Activated CD4-positive, alpha-beta memory T cell treated with anti-CD3 and anti-CD28 coated beads, Interleukin-2, amount 10 ng/mL, durations not matched to agents 7 days and 5 days (primary cell): ENCODE measurements at regions not wholly inside any gene's neighbourhood (a gene's known extent, or its start where the extent isn't known, plus 50 kb on each side); places are given as distances from the start of the nearest gene placed in this dataset.

Source experiments
- CTCF ChIA-PET: fragments of 350-600 bp; sonication (Branson Sonifier 250); formaldehyde crosslinking; loops from one replicate; lab custom pipeline; 2021; ENCODE audit warnings: antibody characterized with exemption, inconsistent platforms; lab: Charles Lee
- POLR2A ChIA-PET: fragments of 350-600 bp; sonication (Branson Sonifier 250); formaldehyde crosslinking; loops from one replicate; lab custom pipeline; 2021; ENCODE audit warnings: antibody characterized with exemption; lab: Charles Lee
- DNase-seq: peaks from one replicate; pipeline ENCODE4 v3.0.0-alpha.2; 2020
- H3K27ac Mint-ChIP-seq: one replicate; pipeline ENCODE4 v1.8.0; 2021; ENCODE audit warnings: mild to moderate bottlenecking, mixed read lengths
- H3K27me3 Mint-ChIP-seq: one replicate; pipeline ENCODE4 v1.8.0; 2021; ENCODE audit warnings: mixed read lengths
- H3K36me3 Mint-ChIP-seq: one replicate; pipeline ENCODE4 v1.8.0; 2021; ENCODE audit warnings: low read depth, mixed read lengths
- H3K4me1 Mint-ChIP-seq: one replicate; pipeline ENCODE4 v1.8.0; 2021; ENCODE audit warnings: mixed read lengths
- H3K4me3 Mint-ChIP-seq: one replicate; pipeline ENCODE4 v1.8.0; 2021; ENCODE audit warnings: mild to moderate bottlenecking, mixed read lengths
- H3K9me3 Mint-ChIP-seq: one replicate; pipeline ENCODE4 v1.8.0; 2021; ENCODE audit warnings: mixed read lengths

GRCh38 chr7:22653951-22654350 lies 73.0 kb upstream of the IL6 start:
- no peak for DNase-seq
- CTCF ChIA-PET, result no interaction called here
- peaks cover 3% of the 10 kb centered on the region for H3K4me1 Mint-ChIP-seq

GRCh38 chr7:22651534-22652243 lies 75.3 kb upstream of the IL6 start:
- peaks cover 5% of the 10 kb centered on the region for H3K4me1 Mint-ChIP-seq
- peaks cover 35% of the 10 kb centered on the region for H3K27me3 Mint-ChIP-seq
- CTCF ChIA-PET, result interaction anchor here (0.7 kb wide), 1 partner anchor 72 kb away, joined by 3 read pairs; no protein-coding TSS in a partner anchor
- DNase-seq, result no peak
- peaks cover 25% of the 10 kb centered on the region for H3K9me3 Mint-ChIP-seq
- no peak overlapping the region for H3K4me3 Mint-ChIP-seq
- peaks cover 12% of the 10 kb centered on the region for H3K36me3 Mint-ChIP-seq
- POLR2A ChIA-PET, result no interaction called here
- no peak overlapping the region for H3K27ac Mint-ChIP-seq

More at GRCh38 chr7:22653951-22654350, 73.0 kb upstream of the IL6 start:
- peaks cover 3% of the 10 kb centered on the region for H3K36me3 Mint-ChIP-seq
- peaks cover 10% of the 10 kb centered on the region for H3K9me3 Mint-ChIP-seq
- peaks cover 40% of the 10 kb centered on the region for H3K27me3 Mint-ChIP-seq
- H3K4me3 Mint-ChIP-seq, result no peak overlapping the region
- POLR2A ChIA-PET, result no interaction called here
- H3K27ac Mint-ChIP-seq, result no peak overlapping the region

- DNase-seq, result no peak
- Mint-ChIP-seq H3K36me3 (peaks cover 16% of the 10 kb centered on the region), H3K9me3 (peaks cover 31% of the 10 kb centered on the region), H3K27ac (no peak overlapping the region), H3K4me1 (peaks cover 5% of the 10 kb centered on the region), H3K27me3 (peaks cover 35% of the 10 kb centered on the region), H3K4me3 (no peak overlapping the region)
- ChIA-PET POLR2A (no interaction called here), CTCF (no interaction called here)
These were observed 76.0 kb upstream of the IL6 start for GRCh38 chr7:22651036-22651435.

DNA sequence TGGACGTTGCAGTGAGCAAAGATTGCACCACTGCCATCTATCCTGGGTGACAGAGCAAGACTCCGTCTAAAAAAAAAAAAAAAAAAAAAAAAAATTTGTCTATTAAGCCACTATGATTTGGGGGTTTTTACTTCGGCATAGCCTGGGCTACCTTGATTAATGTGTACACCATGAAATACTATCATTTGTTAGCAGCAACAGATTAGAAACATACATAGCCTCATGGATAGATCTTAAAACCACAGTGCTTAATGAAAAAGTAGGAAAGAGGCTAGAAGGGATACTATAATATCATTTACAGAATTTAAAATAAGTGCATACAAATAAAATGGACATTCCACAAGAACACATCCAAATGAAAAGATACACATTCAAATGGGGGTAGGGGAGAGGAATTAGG lies 77.3 kb upstream of the IL6 start:
- Mint-ChIP-seq H3K9me3 (peaks cover 41% of the 10 kb centered on the region), H3K27ac (no peak overlapping the region), H3K27me3 (peaks cover 35% of the 10 kb centered on the region), H3K36me3 (peaks cover 24% of the 10 kb centered on the region), H3K4me1 (peaks cover 5% of the 10 kb centered on the region), H3K4me3 (no peak overlapping the region)
- POLR2A ChIA-PET, result no interaction called here
- CTCF ChIA-PET, result no interaction called here
- no peak for DNase-seq

DNA sequence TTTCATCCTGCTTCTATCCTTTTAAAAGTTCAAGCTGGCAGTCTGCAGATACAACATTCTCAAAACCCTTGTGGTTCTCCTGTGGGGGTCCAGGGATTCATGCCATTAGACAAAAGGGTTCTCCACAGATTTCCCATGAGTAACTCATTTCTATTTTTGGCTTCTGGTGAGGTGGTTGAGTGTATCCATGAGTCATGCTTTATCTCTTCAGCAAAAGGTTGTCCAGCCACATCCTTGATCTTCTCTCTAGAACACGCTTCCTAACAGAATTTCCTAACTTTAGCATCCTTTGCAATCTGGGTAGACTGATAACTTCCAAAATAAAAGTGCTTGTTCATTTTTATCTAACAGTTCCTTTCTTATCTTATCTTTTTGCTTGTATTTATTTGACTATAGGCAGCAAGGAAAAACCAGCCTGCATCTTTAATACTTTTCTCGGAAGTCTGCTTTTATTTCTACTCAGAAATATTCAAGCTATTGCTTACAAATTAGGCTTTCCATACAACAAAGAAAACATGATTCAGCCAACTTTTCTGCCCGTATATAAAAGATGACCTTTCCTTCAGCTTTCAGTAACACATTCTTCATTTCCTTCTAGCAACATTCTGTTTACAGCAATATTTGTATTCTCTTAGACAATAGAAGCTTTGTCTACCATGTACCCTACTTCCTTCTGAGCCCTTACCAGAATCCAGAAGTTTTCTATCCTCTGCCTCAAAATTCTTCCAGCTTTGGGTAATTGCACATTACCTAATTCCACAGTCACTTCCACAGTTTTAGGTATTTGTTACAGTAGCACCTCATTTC lies 79.3 kb upstream of the IL6 start:
- H3K36me3 Mint-ChIP-seq, result peaks cover 37% of the 10 kb centered on the region

DNA sequence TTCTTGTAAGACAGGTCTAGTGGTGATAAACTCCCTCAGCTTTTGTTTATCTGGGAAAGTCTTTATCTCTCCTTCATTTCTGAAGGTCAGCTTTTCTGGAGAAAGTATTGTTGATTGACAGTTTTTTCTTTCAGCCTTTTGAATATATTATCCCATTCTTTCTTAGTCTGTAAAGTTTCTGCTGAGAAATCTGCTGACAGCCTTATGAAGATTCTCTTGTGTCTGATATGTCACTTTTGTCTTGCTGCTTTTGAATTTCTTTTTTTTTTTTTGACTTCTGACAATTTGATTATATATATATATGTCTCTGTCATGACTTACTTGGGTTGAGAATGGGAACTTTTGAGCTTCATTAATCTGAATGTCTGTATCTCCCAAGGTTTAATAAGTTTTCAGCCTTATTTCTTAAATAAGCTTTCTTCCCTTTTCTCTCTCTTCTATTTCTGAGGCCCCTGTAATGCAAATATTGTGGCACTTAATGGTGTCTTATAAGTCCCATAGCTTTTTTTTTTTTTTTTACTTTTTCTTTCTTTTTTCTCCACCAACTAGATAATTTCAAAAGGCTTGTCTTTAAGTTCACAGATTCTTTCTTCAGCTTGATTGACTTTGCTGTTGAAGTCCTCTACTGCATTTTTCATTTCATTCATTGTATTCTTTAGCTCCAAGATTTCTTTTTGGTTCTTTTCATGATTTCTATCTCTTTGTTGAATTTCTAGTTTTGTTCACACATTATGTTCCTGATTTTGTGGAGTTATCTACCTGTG lies 81.4 kb upstream of the IL6 start:
- Mint-ChIP-seq H3K27ac (no peak overlapping the region), H3K27me3 (peaks cover 46% of the 10 kb centered on the region), H3K4me3 (no peak overlapping the region), H3K36me3 (peaks cover 45% of the 10 kb centered on the region), H3K9me3 (peaks cover 53% of the 10 kb centered on the region), H3K4me1 (peaks cover 15% of the 10 kb centered on the region)
- ChIA-PET CTCF (interaction anchor here (0.6 to 1.2 kb wide), 2 partner anchors 82 to 440 kb away, joined by 4 read pairs; no protein-coding TSS in a partner anchor), POLR2A (no interaction called here)
- DNase-seq, result no peak

More for the DNA sequence above, 79.3 kb upstream of the IL6 start:
- ChIA-PET CTCF (no interaction called here), POLR2A (no interaction called here)
- Mint-ChIP-seq H3K4me1 (peaks cover 5% of the 10 kb centered on the region), H3K27me3 (peaks cover 42% of the 10 kb centered on the region), H3K9me3 (peaks cover 53% of the 10 kb centered on the region), H3K4me3 (no peak overlapping the region), H3K27ac (no peak overlapping the region)
- no peak for DNase-seq

- H3K4me1 Mint-ChIP-seq, result peaks cover 22% of the 10 kb centered on the region
- H3K9me3 Mint-ChIP-seq, result peaks cover 46% of the 10 kb centered on the region
- DNase-seq, result no peak
- peaks cover 45% of the 10 kb centered on the region for H3K36me3 Mint-ChIP-seq
- ChIA-PET POLR2A (no interaction called here), CTCF (no interaction called here)
- H3K4me3 Mint-ChIP-seq, result no peak overlapping the region
- no peak overlapping the region for H3K27ac Mint-ChIP-seq
- H3K27me3 Mint-ChIP-seq, result peaks cover 43% of the 10 kb centered on the region
These were observed 84.5 kb upstream of the IL6 start for GRCh38 chr7:22642454-22642853.

DNA sequence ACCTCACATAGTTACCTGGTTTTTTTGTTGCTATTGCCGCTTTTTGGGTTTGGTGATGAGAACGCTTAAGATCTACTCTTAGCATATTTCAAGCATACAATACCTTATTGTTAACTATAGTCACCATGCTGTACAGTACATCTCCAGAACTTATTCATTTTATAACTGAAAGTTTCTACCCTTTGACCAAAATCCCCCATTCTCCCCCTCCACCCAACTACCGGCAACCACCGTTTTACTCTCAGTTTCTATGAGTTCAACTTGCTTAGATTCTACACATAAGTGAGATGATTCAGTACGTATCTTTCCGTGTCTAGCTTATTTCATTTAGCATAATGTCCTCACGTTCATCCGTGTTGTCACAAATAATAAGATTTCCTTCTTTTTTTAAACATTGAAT lies 86.7 kb upstream of the IL6 start:
- ChIA-PET CTCF (interaction anchor here (1.3 to 1.9 kb wide), 4 partner anchors 10 to 86 kb away, joined by 3 to 6 read pairs (median 4); partner anchors contain the start of gene IL6), POLR2A (interaction anchor here (1.1 kb wide), 1 partner anchor 54 kb away, joined by 3 read pairs; no protein-coding TSS in a partner anchor)
- Mint-ChIP-seq H3K27ac (no peak overlapping the region), H3K4me3 (no peak overlapping the region), H3K36me3 (peaks cover 33% of the 10 kb centered on the region), H3K9me3 (peaks cover 26% of the 10 kb centered on the region), H3K27me3 (peaks cover 44% of the 10 kb centered on the region), H3K4me1 (peaks cover 20% of the 10 kb centered on the region)
- peak; percentile 52 for DNase-seq

- Mint-ChIP-seq H3K9me3 (peaks cover 22% of the 10 kb centered on the region), H3K4me1 (peaks cover 20% of the 10 kb centered on the region), H3K27ac (no peak overlapping the region), H3K27me3 (peaks cover 46% of the 10 kb centered on the region), H3K4me3 (no peak overlapping the region), H3K36me3 (peaks cover 29% of the 10 kb centered on the region)
- ChIA-PET POLR2A (interaction anchor here (1.1 kb wide), 1 partner anchor 53 kb away, joined by 3 read pairs; no protein-coding TSS in a partner anchor), CTCF (interaction anchor here (1.3 to 1.9 kb wide), 4 partner anchors 9 to 87 kb away, joined by 3 to 6 read pairs (median 4); partner anchors contain the start of gene IL6)
- DNase-seq, result no peak
These were observed 87.6 kb upstream of the IL6 start for GRCh38 chr7:22639396-22639795.

- Mint-ChIP-seq H3K27ac (no peak overlapping the region), H3K4me3 (no peak overlapping the region), H3K36me3 (peaks cover 6% of the 10 kb centered on the region), H3K9me3 (peaks cover 7% of the 10 kb centered on the region), H3K27me3 (peaks cover 47% of the 10 kb centered on the region), H3K4me1 (peaks cover 12% of the 10 kb centered on the region)
- ChIA-PET POLR2A (no interaction called here), CTCF (no interaction called here)
- no peak for DNase-seq
These were observed 91.7 kb upstream of the IL6 start for GRCh38 chr7:22635349-22635748.

DNA sequence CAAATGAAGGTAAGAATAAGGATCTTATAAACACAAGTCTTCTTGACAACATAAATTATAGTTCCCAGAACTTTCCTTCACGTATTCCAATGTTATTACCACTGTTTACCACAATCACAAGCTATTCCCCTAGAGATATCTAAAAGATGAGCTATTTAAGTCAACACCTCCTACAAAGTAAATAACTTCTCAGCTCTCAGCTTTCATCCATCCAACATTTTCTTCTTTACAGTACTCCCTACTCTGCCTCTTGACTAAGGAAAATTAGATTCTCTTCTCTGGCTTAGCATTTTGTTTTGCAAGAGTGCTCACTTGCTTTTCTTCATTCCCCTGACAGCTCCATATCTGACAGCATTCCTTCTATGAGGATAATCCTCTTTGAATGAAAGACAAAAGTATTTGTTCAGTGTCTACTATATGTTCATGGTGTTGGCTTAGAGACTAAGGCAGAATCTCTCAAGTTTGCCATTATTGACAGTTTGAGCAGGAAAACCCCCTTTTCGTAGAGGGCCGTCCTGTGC lies 93.0 kb upstream of the IL6 start:
- H3K27ac Mint-ChIP-seq, result no peak overlapping the region
- H3K36me3 Mint-ChIP-seq, result peaks cover under 1% of the 10 kb centered on the region
- ChIA-PET CTCF (no interaction called here), POLR2A (no interaction called here)
- peaks cover 3% of the 10 kb centered on the region for H3K9me3 Mint-ChIP-seq
- peaks cover 46% of the 10 kb centered on the region for H3K27me3 Mint-ChIP-seq
- peaks cover 2% of the 10 kb centered on the region for H3K4me1 Mint-ChIP-seq
- H3K4me3 Mint-ChIP-seq, result no peak overlapping the region
- DNase-seq, result no peak

GRCh38 chr7:22633286-22633953 lies 93.6 kb upstream of the IL6 start:
- H3K27ac Mint-ChIP-seq, result no peak overlapping the region
- H3K4me3 Mint-ChIP-seq, result no peak overlapping the region
- peaks cover 2% of the 10 kb centered on the region for H3K9me3 Mint-ChIP-seq
- H3K36me3 Mint-ChIP-seq, result no peaks in the 10 kb centered on the region
- CTCF ChIA-PET, result no interaction called here
- peaks cover 2% of the 10 kb centered on the region for H3K4me1 Mint-ChIP-seq
- DNase-seq, result no peak
- H3K27me3 Mint-ChIP-seq, result peaks cover 46% of the 10 kb centered on the region
- POLR2A ChIA-PET, result no interaction called here
